Endodermal cell (in vitro differentiated cells): ENCODE measurements at regions not wholly inside any gene's neighbourhood (a gene's known extent, or its start where the extent isn't known, plus 50 kb on each side); places are given as distances from the start of the nearest gene placed in this dataset.

ENCODE experiments used
- DNase-seq: peaks from one replicate; pipeline ENCODE4 v3.0.0-alpha.2; 2017
- H3K27ac ChIP-seq: 2 replicates; pipeline ENCODE4 v1.5.1; 2013; ENCODE audit warnings: mild to moderate bottlenecking, low read depth, low read length, moderate library complexity
- H3K27me3 ChIP-seq: 2 replicates; pipeline ENCODE4 v1.6.1; 2013; ENCODE audit warnings: mild to moderate bottlenecking, low read length, moderate library complexity; ENCODE audit not compliant: insufficient read depth, control insufficient read depth, poor library complexity, severe bottlenecking
- H3K36me3 ChIP-seq: 2 replicates; pipeline ENCODE4 v1.7.0; 2013; ENCODE audit warnings: mild to moderate bottlenecking, low read length, moderate library complexity; ENCODE audit not compliant: control insufficient read depth, insufficient read depth
- H3K4me1 ChIP-seq: one replicate; pipeline ENCODE4 v1.7.0; 2013; ENCODE audit warnings: low read length; ENCODE audit not compliant: control insufficient read depth, insufficient read depth
- H3K4me3 ChIP-seq: 2 replicates; pipeline ENCODE4 v1.5.1; 2013; ENCODE audit warnings: mild to moderate bottlenecking, low read length, moderate library complexity
- H3K9ac ChIP-seq: 2 replicates; pipeline ENCODE4 v1.6.1; 2013; ENCODE audit warnings: mild to moderate bottlenecking, low read length, moderate library complexity; ENCODE audit not compliant: poor library complexity, severe bottlenecking; ENCODE audit errors: extremely low read depth
- H3K9me3 ChIP-seq: 2 replicates; pipeline ENCODE4 v1.6.1; 2013; ENCODE audit warnings: mild to moderate bottlenecking, low read length, moderate library complexity; ENCODE audit not compliant: control insufficient read depth
- H3K27ac Mint-ChIP-seq: 2 replicates; pipeline ENCODE4 v1.8.0; 2020; ENCODE audit warnings: mixed read lengths
- H3K27me3 Mint-ChIP-seq: 2 replicates; pipeline ENCODE4 v1.8.0; 2021; ENCODE audit warnings: mild to moderate bottlenecking, mixed read lengths; ENCODE audit not compliant: insufficient read depth
- H3K36me3 Mint-ChIP-seq: 2 replicates; pipeline ENCODE4 v1.8.0; 2020; ENCODE audit warnings: low read depth, mixed read lengths
- H3K4me1 Mint-ChIP-seq: 2 replicates; pipeline ENCODE4 v1.8.0; 2020; ENCODE audit warnings: mixed read lengths
- H3K4me3 Mint-ChIP-seq: 2 replicates; pipeline ENCODE4 v1.8.0; 2020; ENCODE audit warnings: mild to moderate bottlenecking, moderate library complexity, mixed read lengths
- H3K9me3 Mint-ChIP-seq: 2 replicates; pipeline ENCODE4 v1.8.0; 2020; ENCODE audit warnings: mild to moderate bottlenecking, mixed read lengths
- WGBS, 2 experiments: methylation state at CpG; one replicate each; pipeline versions ENCODE4 v1.1.5 to v1.1.7; 2013; ENCODE audit warnings: missing lambda C conversion rate in 2 of 2, mixed read lengths in 1 of 2; ENCODE audit not compliant: insufficient coverage in 1 of 2, insufficient read length in 1 of 2; 5-methylcytosine and 5-hydroxymethylcytosine counted together
- TF ChIP-seq, protein P1 (sequence below): fragments of 200-600 bp; sonication (generic); conservative IDR thresholded peaks from 2 replicates; pipeline ENCODE4 v1.5.0; 2021; ENCODE audit warnings: antibody characterized with exemption, mild to moderate bottlenecking

- H3K4me1 ChIP-seq, result no peaks in the 10 kb centered on the region
- no peak overlapping the region for H3K4me3 ChIP-seq
- H3K27ac ChIP-seq, result no peak overlapping the region
- 80 to 88% methylated on average over 5 of the region's 5 CpGs for WGBS, 2 experiments
- no peaks in the 10 kb centered on the region for H3K36me3 Mint-ChIP-seq
- H3K9me3 ChIP-seq, result peaks cover 4% of the 10 kb centered on the region
- H3K9ac ChIP-seq, result no peak overlapping the region
- TF ChIP-seq, protein P1, sequence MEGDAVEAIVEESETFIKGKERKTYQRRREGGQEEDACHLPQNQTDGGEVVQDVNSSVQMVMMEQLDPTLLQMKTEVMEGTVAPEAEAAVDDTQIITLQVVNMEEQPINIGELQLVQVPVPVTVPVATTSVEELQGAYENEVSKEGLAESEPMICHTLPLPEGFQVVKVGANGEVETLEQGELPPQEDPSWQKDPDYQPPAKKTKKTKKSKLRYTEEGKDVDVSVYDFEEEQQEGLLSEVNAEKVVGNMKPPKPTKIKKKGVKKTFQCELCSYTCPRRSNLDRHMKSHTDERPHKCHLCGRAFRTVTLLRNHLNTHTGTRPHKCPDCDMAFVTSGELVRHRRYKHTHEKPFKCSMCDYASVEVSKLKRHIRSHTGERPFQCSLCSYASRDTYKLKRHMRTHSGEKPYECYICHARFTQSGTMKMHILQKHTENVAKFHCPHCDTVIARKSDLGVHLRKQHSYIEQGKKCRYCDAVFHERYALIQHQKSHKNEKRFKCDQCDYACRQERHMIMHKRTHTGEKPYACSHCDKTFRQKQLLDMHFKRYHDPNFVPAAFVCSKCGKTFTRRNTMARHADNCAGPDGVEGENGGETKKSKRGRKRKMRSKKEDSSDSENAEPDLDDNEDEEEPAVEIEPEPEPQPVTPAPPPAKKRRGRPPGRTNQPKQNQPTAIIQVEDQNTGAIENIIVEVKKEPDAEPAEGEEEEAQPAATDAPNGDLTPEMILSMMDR, result no peak
- no peak for DNase-seq
- H3K27me3 Mint-ChIP-seq, result no peaks in the 10 kb centered on the region
- peaks cover 18% of the 10 kb centered on the region for H3K9me3 Mint-ChIP-seq
- H3K4me3 Mint-ChIP-seq, result no peak overlapping the region
- no peak overlapping the region for H3K27ac Mint-ChIP-seq
- H3K4me1 Mint-ChIP-seq, result no peaks in the 10 kb centered on the region
- no peaks in the 10 kb centered on the region for H3K36me3 ChIP-seq
- no peaks in the 10 kb centered on the region for H3K27me3 ChIP-seq
Measured at GRCh38 chrX:1734806-1735205, 119.9 kb downstream of the ASMT start.

DNA sequence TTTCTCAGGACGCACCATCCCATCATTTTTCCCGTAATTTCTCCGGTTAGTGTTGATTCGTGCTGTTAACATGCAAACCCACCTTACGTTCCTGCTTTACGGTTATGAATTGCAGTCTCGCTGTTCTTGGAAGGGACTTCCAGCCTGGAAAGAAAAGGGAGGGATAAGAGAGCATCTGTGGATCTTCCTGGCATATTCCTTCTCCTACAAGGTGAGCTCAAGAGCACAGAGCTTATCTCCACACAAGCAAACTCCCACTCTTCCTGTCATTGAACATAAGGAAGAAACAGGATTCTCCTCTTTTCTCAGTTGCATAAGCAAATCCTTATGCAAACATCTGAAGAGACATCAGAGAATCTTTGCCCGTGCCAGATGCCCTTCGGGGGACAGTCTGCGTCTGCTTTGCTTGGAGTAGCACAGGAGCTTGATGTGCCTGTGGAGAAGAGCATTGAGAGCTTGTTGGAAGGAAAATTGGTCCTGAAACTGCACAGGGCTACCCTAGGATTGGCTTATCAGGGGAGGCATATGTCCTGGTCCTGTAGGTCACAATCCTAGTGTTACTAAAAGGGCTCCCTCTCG, 127.0 kb downstream of the ASMT start:
- H3K4me3 Mint-ChIP-seq, result no peak overlapping the region
- no peak overlapping the region for H3K4me3 ChIP-seq
- DNase-seq, result no peak
- H3K9me3 Mint-ChIP-seq, result peaks cover 22% of the 10 kb centered on the region
- peaks cover 4% of the 10 kb centered on the region for H3K9me3 ChIP-seq
- no peaks in the 10 kb centered on the region for H3K4me1 ChIP-seq
- no peaks in the 10 kb centered on the region for H3K27me3 ChIP-seq
- no peaks in the 10 kb centered on the region for H3K36me3 Mint-ChIP-seq
- no peak overlapping the region for H3K27ac Mint-ChIP-seq
- no peak overlapping the region for H3K9ac ChIP-seq
- 86 to 90% methylated on average over 11 of the region's 11 CpGs for WGBS, 2 experiments
- H3K36me3 ChIP-seq, result no peaks in the 10 kb centered on the region
- TF ChIP-seq, protein P1, result no peak
- H3K4me1 Mint-ChIP-seq, result no peaks in the 10 kb centered on the region
- no peak overlapping the region for H3K27ac ChIP-seq
- H3K27me3 Mint-ChIP-seq, result no peaks in the 10 kb centered on the region

DNA sequence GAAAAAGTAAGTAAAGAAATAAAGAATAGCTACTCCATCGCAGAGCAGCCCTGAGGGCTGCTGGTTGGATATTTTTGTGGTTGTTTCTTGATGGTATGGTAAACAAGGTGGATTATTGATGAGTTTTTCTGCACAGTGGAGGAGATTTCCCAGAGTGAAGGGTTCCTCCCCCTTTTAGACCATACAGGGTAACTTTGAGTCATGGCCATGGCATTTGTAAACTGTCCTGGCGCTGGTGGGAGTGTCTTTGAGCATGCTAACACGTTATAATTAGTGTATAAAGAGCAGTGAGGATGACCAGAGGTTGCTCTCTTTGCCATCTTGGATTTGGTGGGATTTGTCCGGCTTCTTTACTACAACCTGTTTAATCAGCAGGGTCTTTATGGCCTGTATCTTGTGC, 128.2 kb downstream of the ASMT start:
- no peak overlapping the region for H3K4me3 Mint-ChIP-seq
- Histone ChIP-seq H3K27me3 (no peaks in the 10 kb centered on the region), H3K9me3 (peaks cover 4% of the 10 kb centered on the region), H3K36me3 (no peaks in the 10 kb centered on the region), H3K4me1 (no peaks in the 10 kb centered on the region), H3K9ac (no peak overlapping the region), H3K4me3 (no peak overlapping the region), H3K27ac (no peak overlapping the region)
- no peaks in the 10 kb centered on the region for H3K27me3 Mint-ChIP-seq
- no peak overlapping the region for H3K27ac Mint-ChIP-seq
- DNase-seq, result no peak
- H3K36me3 Mint-ChIP-seq, result no peaks in the 10 kb centered on the region
- peaks cover 17% of the 10 kb centered on the region for H3K9me3 Mint-ChIP-seq
- WGBS, 2 experiments, result 86 to 100% methylated on average over 1 to 4 of the region's 4 CpGs
- H3K4me1 Mint-ChIP-seq, result no peaks in the 10 kb centered on the region
- TF ChIP-seq, protein P1, result no peak
